HEK293 (cell line): ENCODE measurements at regions not wholly inside any gene's neighbourhood (a gene's known extent, or its start where the extent isn't known, plus 50 kb on each side); places are given as distances from the start of the nearest gene placed in this dataset.
"Not testable (repeated sequence)": the region's sequence is repeated elsewhere in the genome, so short reads cannot be mapped to it uniquely, and the experiment has no call there.

ENCODE experiments used
- CTCF ChIA-PET: fragments of 350-600 bp; formaldehyde crosslinking; extraction: SDS; loops from one replicate; lab custom pipeline; 2021; ENCODE audit warnings: antibody characterized with exemption; lab: Yijun Ruan, JAX
- POLR2A ChIA-PET: fragments of 300-600 bp; formaldehyde crosslinking; extraction: SDS; loops from one replicate; lab custom pipeline; 2020; ENCODE audit warnings: antibody characterized with exemption, inconsistent platforms; lab: Yijun Ruan, JAX
- H3K27ac ChIP-seq: fragments of 200-500 bp; sonication (Bioruptor generic); 2 replicates; pipeline ENCODE4 v1.5.1; 2014; ENCODE audit warnings: low read depth, low read length, control low read depth, inconsistent platforms; ENCODE audit errors: extremely low read depth
- H3K36me3 ChIP-seq, 2 experiments: fragments of 200-500 bp in 1 of 2; sonication (Bioruptor generic) in 1 of 2; 1 replicate in 1 of 2; 2 replicates in 1 of 2; pipeline ENCODE4 v1.5.1; 2014 to 2017; ENCODE audit warnings: inconsistent platforms in 2 of 2, low read length in 2 of 2; ENCODE audit not compliant: control insufficient read depth in 2 of 2, insufficient read depth in 1 of 2
- H3K4me1 ChIP-seq: fragments of 200-500 bp; sonication (Bioruptor generic); 2 replicates; pipeline ENCODE4 v1.5.1; 2014; ENCODE audit warnings: mild to moderate bottlenecking, low read length, inconsistent platforms; ENCODE audit not compliant: control insufficient read depth, insufficient read depth
- H3K4me3 ChIP-seq: 2 replicates; pipeline ENCODE4 v1.5.1; 2011; ENCODE audit warnings: low read depth, mild to moderate bottlenecking, control low read depth, low read length, moderate library complexity
- H3K9me3 ChIP-seq: fragments of 200-500 bp; sonication (Bioruptor generic); 2 replicates; pipeline ENCODE4 v1.5.1; 2014; ENCODE audit warnings: low read depth, low read length, inconsistent platforms; ENCODE audit not compliant: control insufficient read depth, insufficient read depth
- HIC1 ChIP-seq: fragments of 450-650 bp; formaldehyde crosslinking; IDR thresholded peaks from 2 replicates; pipeline ENCODE4 v1.5.1; 2016; ENCODE audit warnings: missing biosample characterization, missing genetic modification characterization
- HOXD13 ChIP-seq: sonication (generic); formaldehyde crosslinking; IDR thresholded peaks from 2 replicates; pipeline ENCODE4 v1.8.0; 2022; ENCODE audit warnings: missing genetic modification reagents, borderline replicate concordance
- MYNN ChIP-seq: fragments of 450-650 bp; formaldehyde crosslinking; IDR thresholded peaks from 2 replicates; pipeline ENCODE4 v1.5.1; 2016; ENCODE audit warnings: missing biosample characterization, missing genetic modification characterization, borderline replicate concordance
- PRDM6 ChIP-seq: fragments of 450-650 bp; formaldehyde crosslinking; IDR thresholded peaks from 2 replicates; pipeline ENCODE4 v1.5.1; 2017; ENCODE audit warnings: missing biosample characterization, missing genetic modification characterization
- SP7 ChIP-seq: fragments of 450-650 bp; formaldehyde crosslinking; IDR thresholded peaks from 2 replicates; pipeline ENCODE4 v1.5.1; 2016; ENCODE audit warnings: missing biosample characterization, missing genetic modification characterization
- TRIM28 ChIP-seq: IDR thresholded peaks from 2 replicates; pipeline ENCODE4 v1.6.1; 2011; ENCODE audit warnings: low read length, control low read depth, borderline replicate concordance
- ZFHX2 ChIP-seq: fragments of 450-650 bp; formaldehyde crosslinking; conservative IDR thresholded peaks from 2 replicates; pipeline ENCODE4 v1.5.1; 2016; ENCODE audit warnings: missing biosample characterization, missing genetic modification characterization
- ZFP3 ChIP-seq: fragments of 450-650 bp; formaldehyde crosslinking; IDR thresholded peaks from 2 replicates; pipeline ENCODE4 v1.5.1; 2016; ENCODE audit warnings: low read depth, missing biosample characterization, missing genetic modification characterization
- ZNF121 ChIP-seq: fragments of 450-650 bp; formaldehyde crosslinking; IDR thresholded peaks from 2 replicates; pipeline ENCODE4 v1.5.1; 2016; ENCODE audit warnings: missing biosample characterization, missing genetic modification characterization
- ZNF132 ChIP-seq: fragments of 450-650 bp; formaldehyde crosslinking; IDR thresholded peaks from 2 replicates; pipeline ENCODE4 v1.5.1; 2017; ENCODE audit warnings: missing biosample characterization, missing genetic modification characterization, borderline replicate concordance
- ZNF140 ChIP-seq: fragments of 450-650 bp; formaldehyde crosslinking; IDR thresholded peaks from 2 replicates; pipeline ENCODE4 v1.5.1; 2016; ENCODE audit warnings: missing biosample characterization, missing genetic modification characterization
- ZNF184 ChIP-seq: fragments of 450-650 bp; IDR thresholded peaks from 2 replicates; pipeline ENCODE4 v1.5.1; 2018; ENCODE audit warnings: missing biosample characterization, mild to moderate bottlenecking, missing genetic modification characterization
- ZNF266 ChIP-seq: fragments of 450-650 bp; formaldehyde crosslinking; IDR thresholded peaks from 2 replicates; pipeline ENCODE4 v1.5.1; 2016; ENCODE audit warnings: missing biosample characterization, missing genetic modification characterization, low read depth
- ZNF280D ChIP-seq: fragments of 450-650 bp; formaldehyde crosslinking; IDR thresholded peaks from 2 replicates; pipeline ENCODE4 v1.5.1; 2016; ENCODE audit warnings: missing biosample characterization, missing genetic modification characterization
- ZNF292 ChIP-seq: fragments of 450-650 bp; formaldehyde crosslinking; IDR thresholded peaks from 2 replicates; pipeline ENCODE4 v1.5.1; 2016; ENCODE audit warnings: low read depth, missing biosample characterization, missing genetic modification characterization, borderline replicate concordance
- ZNF366 ChIP-seq: fragments of 450-650 bp; formaldehyde crosslinking; conservative IDR thresholded peaks from 2 replicates; pipeline ENCODE4 v1.5.1; 2016; ENCODE audit warnings: missing biosample characterization, missing genetic modification characterization
- ZNF391 ChIP-seq: fragments of 450-650 bp; formaldehyde crosslinking; IDR thresholded peaks from 2 replicates; pipeline ENCODE4 v1.5.1; 2016; ENCODE audit warnings: low read depth, missing biosample characterization, missing genetic modification characterization, borderline replicate concordance
- ZNF394 ChIP-seq: fragments of 450-650 bp; formaldehyde crosslinking; IDR thresholded peaks from 2 replicates; pipeline ENCODE4 v1.5.1; 2016; ENCODE audit warnings: missing biosample characterization, missing genetic modification characterization, mild to moderate bottlenecking, moderate library complexity, borderline replicate concordance
- ZNF561 ChIP-seq: fragments of 450-650 bp; IDR thresholded peaks from 2 replicates; pipeline ENCODE4 v1.5.1; 2018; ENCODE audit warnings: missing biosample characterization, missing genetic modification characterization, borderline replicate concordance
- ZNF692 ChIP-seq: fragments of 450-650 bp; formaldehyde crosslinking; IDR thresholded peaks from 2 replicates; pipeline ENCODE4 v1.5.1; 2016; ENCODE audit warnings: missing biosample characterization, missing genetic modification characterization
- ZNF701 ChIP-seq: fragments of 450-650 bp; formaldehyde crosslinking; IDR thresholded peaks from 2 replicates; pipeline ENCODE4 v1.5.1; 2016; ENCODE audit warnings: missing biosample characterization, missing genetic modification characterization
- ZNF792 ChIP-seq: fragments of 450-650 bp; formaldehyde crosslinking; IDR thresholded peaks from 2 replicates; pipeline ENCODE4 v1.5.1; 2016; ENCODE audit warnings: missing biosample characterization, missing genetic modification characterization
- ZNF843 ChIP-seq: fragments of 450-650 bp; formaldehyde crosslinking; IDR thresholded peaks from 2 replicates; pipeline ENCODE4 v1.5.1; 2016; ENCODE audit warnings: missing biosample characterization, missing genetic modification characterization

GRCh38 chr3:31114929-31115283, 220.4 kb upstream of the GADL1 start:
- TF ChIP-seq TRIM28 (no peak), ZNF184 (tag by site-specific recombination) (no peak), ZNF391 (no peak), ZFP3 (tag by site-specific recombination) (no peak), ZNF132 (tag by site-specific recombination) (no peak), HOXD13 (CRISPR knock-in tag) (no peak), ZNF394 (tag by site-specific recombination) (no peak), ZNF366 (tag by site-specific recombination) (no peak), ZNF692 (tag by site-specific recombination) (no peak), PRDM6 (tag by site-specific recombination) (no peak), HIC1 (tag by site-specific recombination) (no peak), ZNF121 (no peak), ZNF266 (tag by site-specific recombination) (no peak)
- no peak overlapping the region for H3K4me3 ChIP-seq
- H3K27ac ChIP-seq = no peak overlapping the region
- POLR2A ChIA-PET = no interaction called here
- no peaks in the 10 kb centered on the region for H3K36me3 ChIP-seq
- H3K9me3 ChIP-seq = no peaks in the 10 kb centered on the region
- CTCF ChIA-PET = no interaction called here
- no peaks in the 10 kb centered on the region for H3K4me1 ChIP-seq

GRCh38 chr3:31115531-31115930, 221.1 kb upstream of the GADL1 start:
- CTCF ChIA-PET, H3K4me1 ChIP-seq, H3K9me3 ChIP-seq, H3K27ac ChIP-seq, H3K36me3 ChIP-seq, H3K4me3 ChIP-seq, POLR2A ChIA-PET: not testable (repeated sequence)

- no peaks in the 10 kb centered on the region for H3K9me3 ChIP-seq
- H3K36me3 ChIP-seq = no peaks in the 10 kb centered on the region
- ChIA-PET CTCF (no interaction called here), POLR2A (no interaction called here)
- no peak overlapping the region for H3K4me3 ChIP-seq
- no peaks in the 10 kb centered on the region for H3K4me1 ChIP-seq
- TF ChIP-seq ZNF701 (no peak), MYNN (tag by site-specific recombination) (no peak), ZFHX2 (tag by site-specific recombination) (no peak), ZNF292 (tag by site-specific recombination) (no peak), ZNF843 (tag by site-specific recombination) (no peak), SP7 (no peak), ZNF140 (no peak), ZNF792 (tag by site-specific recombination) (no peak), ZNF561 (tag by site-specific recombination) (no peak), ZNF280D (tag by site-specific recombination) (no peak)
- no peak overlapping the region for H3K27ac ChIP-seq
Observed at GRCh38 chr3:31116651-31117050, 222.2 kb upstream of the GADL1 start.
